ENCODE measurements at regions not wholly inside any gene's neighbourhood (a gene's known extent, or its start where the extent isn't known, plus 50 kb on each side); places are given as distances from the start of the nearest gene placed in this dataset.

DNA sequence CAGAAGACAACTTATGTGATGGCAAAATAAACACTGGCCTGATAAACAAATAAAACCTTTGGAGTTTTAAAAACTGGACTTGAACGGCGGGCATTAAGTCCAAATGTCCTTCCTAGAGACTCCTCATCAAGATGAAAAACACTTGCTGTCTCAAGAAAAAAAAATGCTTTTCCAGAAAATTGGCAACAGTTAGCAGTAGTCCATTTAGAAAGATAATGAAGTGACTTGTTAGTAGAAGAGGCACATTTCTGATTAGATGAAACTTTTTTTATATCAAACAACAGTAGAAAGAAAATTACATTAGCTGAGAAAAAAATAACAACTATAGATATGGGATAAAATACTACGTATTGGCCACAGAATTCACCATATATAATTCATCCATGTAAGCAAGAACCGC, 1750.7 kb upstream of the PCDH20 start:
- no peak for TF ChIP-seq CTCF (IDR thresholded peaks at IDR 0.05; ENCODE audit: insufficient read depth, low read length, missing control alignments)
- POLR2A ChIA-PET = no interaction called here

GRCh38 chr13:63163903-63164302, 1748.3 kb upstream of the PCDH20 start:
- no peak overlapping the region for H3K4me3 ChIP-seq (ENCODE audit: low read depth, low read length)
- DNase-seq (ENCODE audit: low read depth, low spot score) = no peak
- POLR2A ChIA-PET = no interaction called here
- CTCF ChIA-PET = no interaction called here
- TF ChIP-seq CTCF (IDR thresholded peaks at IDR 0.05; ENCODE audit: insufficient read depth, low read length, missing control alignments) = no peak

More for the DNA sequence above, 1750.7 kb upstream of the PCDH20 start:
- CTCF ChIA-PET = no interaction called here
- DNase-seq (ENCODE audit: low read depth, low spot score) = no peak
- H3K4me3 ChIP-seq (ENCODE audit: low read depth, low read length) = no peak overlapping the region

- ChIA-PET POLR2A (no interaction called here), CTCF (no interaction called here)
- TF ChIP-seq CTCF (IDR thresholded peaks at IDR 0.05; ENCODE audit: insufficient read depth, low read length, missing control alignments) = no peak
- no peak for DNase-seq (ENCODE audit: low read depth, low spot score)
- H3K4me3 ChIP-seq (ENCODE audit: low read depth, low read length) = no peak overlapping the region
Measured at GRCh38 chr13:63161219-63161618, 1745.6 kb upstream of the PCDH20 start.

- ChIA-PET POLR2A (no interaction called here), CTCF (no interaction called here)
- TF ChIP-seq CTCF (IDR thresholded peaks at IDR 0.05; ENCODE audit: insufficient read depth, low read length, missing control alignments) = no peak
Measured at GRCh38 chr13:63156816-63157215, 1741.2 kb upstream of the PCDH20 start.

GRCh38 chr13:63149375-63149774, 1733.7 kb upstream of the PCDH20 start:
- POLR2A ChIA-PET = no interaction called here
- CTCF ChIA-PET = no interaction called here
- H3K4me3 ChIP-seq (ENCODE audit: low read depth, low read length) = no peak overlapping the region
- TF ChIP-seq CTCF (IDR thresholded peaks at IDR 0.05; ENCODE audit: insufficient read depth, low read length, missing control alignments) = no peak
- DNase-seq (ENCODE audit: low read depth, low spot score) = no peak

More at GRCh38 chr13:63156816-63157215, 1741.2 kb upstream of the PCDH20 start:
- H3K4me3 ChIP-seq (ENCODE audit: low read depth, low read length) = no peak overlapping the region
- DNase-seq (ENCODE audit: low read depth, low spot score) = no peak

GRCh38 chr13:63139277-63139676, 1723.6 kb upstream of the PCDH20 start:
- DNase-seq (ENCODE audit: low read depth, low spot score) = no peak
- no peak overlapping the region for H3K4me3 ChIP-seq (ENCODE audit: low read depth, low read length)
- CTCF ChIA-PET = no interaction called here
- TF ChIP-seq CTCF (IDR thresholded peaks at IDR 0.05; ENCODE audit: insufficient read depth, low read length, missing control alignments) = no peak
- POLR2A ChIA-PET = no interaction called here
